ENCODE measurements at regions not wholly inside any gene's neighbourhood (a gene's known extent, or its start where the extent isn't known, plus 50 kb on each side); places are given as distances from the start of the nearest gene placed in this dataset.
"Not testable (repeated sequence)": the region's sequence is repeated elsewhere in the genome, so short reads cannot be mapped to it uniquely, and the experiment has no call there.

DNA sequence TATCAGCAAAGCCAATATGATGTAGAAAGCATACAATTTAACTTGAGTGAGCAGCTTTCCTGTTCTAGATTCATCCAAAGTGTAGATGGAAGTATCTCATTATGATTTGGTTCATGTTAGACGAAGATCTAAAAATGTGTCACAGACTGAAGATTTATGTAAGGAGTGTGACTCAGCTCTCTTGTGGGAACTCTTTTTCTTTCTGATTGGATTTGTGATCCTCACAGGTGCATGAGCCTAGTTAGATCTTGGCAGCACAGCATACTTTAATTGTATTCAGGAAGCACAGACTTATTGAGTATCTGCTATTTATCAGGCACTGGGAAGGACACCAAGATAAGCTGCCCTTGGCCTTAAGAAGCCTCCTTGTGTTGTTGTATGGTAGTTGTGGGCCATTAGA lies 147.1 kb downstream of the C11orf91 start:
- DNase-seq = no peak

DNA sequence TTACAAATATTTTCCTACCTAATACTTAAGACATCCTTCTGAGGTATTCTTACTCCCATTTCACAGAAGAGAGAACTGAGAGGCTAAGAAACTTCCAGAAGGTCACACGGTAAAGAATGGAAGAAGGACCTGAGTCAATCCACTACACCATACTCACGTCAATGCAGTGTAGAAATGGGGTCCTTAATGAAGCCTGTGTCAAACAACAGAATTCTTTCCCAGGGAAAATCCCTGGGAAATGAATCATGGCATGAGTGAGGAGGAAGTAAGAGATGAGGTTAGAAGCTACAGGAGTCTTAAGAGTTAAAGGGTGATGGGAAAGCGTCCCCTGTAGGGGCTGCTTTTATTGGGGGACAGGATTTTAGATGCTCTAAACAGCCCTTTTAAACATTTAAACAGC lies 147.9 kb downstream of the C11orf91 start:
- DNase-seq = no peak

DNA sequence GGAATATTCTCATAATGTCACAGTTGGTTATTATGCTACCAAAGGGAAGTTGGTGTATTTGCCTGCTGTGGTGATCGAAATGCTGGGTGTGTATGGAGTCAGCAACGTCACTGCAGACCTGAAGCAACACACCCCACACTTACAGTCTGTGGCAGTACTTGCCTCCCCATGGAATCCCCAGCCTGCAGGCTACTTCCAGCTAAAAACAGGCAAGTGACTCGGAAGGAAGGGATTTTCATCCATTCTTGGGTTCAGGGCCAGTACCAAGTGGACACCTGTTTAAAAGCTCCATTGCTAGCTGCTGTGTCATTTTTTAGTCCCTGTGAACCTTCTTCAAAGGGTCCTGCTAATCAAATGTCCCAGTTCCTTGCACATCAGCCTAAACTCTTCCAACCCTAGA lies 149.6 kb downstream of the C11orf91 start:
- DNase-seq = no peak

DNA sequence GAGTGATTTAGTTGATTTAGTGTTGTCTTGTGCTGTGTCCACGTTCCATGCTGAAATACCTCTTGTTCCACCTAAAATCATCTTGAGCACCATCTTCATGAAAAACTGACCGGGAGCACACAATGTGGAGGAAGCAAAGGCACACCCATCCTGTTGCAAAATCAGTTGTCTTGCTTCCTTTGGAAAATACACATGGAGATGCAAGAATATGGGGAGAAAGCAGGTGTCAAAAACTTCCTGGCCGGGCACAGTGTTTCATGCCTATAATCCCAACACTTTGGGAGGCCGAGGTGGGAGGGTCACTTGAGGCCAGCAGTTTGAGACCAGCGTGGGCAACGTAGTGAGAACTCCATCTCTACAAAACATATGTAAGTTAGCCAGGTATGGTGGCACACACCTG lies 151.1 kb downstream of the C11orf91 start:
- no peak for DNase-seq

DNA sequence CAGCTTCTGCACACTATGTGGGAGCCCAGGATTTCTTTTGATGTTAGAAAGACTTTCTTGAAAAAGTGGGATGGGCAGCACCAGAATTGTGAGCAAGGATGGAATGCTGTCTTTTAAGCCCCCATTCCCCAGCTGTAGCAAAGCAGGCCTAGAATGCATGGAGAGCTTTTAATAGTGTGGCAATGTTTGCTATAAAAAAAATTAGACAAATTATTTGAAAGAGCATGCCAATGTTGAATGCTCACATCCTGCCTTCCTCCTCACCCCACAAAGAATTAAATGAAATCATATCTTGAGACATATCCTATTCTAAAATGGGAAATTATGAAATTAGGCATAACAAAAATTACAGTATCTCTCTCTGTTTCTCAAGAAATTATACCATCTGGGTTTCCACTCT lies 154.7 kb downstream of the C11orf91 start:
- no peak for DNase-seq

DNA sequence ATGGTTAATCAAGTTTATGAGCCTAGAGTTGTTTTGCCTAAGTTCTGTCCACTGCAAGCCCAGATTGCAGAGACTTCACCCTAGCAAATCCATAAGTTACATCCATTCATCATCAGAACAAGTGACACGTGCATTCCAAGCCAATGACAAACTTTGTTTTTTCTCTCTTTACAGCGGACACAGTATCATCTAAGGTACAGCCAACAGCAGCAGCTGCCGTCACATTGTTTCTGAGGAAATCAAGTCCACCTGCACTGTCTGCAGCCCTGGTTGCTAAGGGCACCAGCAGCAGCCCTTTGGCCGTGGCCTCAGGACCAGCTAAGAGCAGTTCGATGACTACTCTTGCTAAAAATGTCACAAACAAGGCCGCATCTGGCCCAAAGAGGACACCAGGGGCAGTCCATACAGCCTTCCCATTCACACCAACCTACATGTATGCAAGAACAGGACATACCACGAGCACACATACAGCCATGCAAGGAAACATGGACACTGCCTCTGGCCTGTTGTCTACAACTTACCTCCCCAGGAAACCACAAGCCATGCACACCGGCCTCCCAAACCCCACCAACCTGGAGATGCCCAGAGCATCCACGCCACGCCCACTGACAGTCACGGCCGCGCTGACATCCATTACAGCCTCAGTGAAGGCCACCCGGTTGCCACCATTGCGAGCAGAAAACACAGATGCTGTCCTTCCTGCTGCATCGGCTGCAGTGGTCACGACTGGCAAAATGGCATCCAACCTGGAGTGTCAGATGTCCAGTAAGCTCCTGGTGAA lies 155.8 kb downstream of the C11orf91 start:
- no peak for DNase-seq

DNA sequence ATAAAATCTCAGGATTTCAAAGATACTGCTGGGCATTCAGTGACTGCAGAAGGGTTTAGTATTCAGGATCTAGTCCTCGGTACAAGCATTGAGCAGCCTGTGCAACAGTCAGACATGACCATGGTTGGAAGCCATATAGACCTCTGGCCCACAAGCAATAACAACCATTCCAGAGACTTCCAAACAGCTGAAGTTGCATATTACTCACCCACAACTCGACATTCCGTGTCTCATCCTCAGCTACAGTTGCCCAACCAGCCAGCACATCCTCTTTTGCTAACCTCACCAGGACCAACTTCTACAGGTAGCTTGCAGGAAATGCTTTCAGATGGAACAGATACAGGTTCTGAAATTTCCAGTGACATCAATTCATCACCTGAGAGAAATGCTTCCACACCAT lies 156.8 kb downstream of the C11orf91 start:
- no peak for DNase-seq

DNA sequence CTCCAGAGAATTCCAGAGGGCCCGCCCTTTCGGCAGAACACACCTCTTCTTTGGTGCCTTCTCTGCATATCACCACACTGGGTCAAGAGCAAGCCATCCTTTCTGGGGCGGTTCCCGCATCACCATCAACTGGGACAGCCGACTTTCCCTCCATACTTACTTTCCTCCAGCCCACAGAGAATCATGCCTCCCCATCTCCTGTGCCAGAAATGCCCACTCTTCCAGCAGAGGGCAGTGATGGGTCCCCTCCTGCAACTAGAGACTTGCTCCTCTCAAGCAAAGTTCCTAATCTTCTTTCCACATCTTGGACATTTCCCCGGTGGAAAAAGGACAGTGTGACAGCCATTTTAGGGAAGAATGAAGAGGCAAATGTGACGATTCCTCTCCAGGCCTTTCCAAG lies 157.7 kb downstream of the C11orf91 start:
- no peak for DNase-seq

DNA sequence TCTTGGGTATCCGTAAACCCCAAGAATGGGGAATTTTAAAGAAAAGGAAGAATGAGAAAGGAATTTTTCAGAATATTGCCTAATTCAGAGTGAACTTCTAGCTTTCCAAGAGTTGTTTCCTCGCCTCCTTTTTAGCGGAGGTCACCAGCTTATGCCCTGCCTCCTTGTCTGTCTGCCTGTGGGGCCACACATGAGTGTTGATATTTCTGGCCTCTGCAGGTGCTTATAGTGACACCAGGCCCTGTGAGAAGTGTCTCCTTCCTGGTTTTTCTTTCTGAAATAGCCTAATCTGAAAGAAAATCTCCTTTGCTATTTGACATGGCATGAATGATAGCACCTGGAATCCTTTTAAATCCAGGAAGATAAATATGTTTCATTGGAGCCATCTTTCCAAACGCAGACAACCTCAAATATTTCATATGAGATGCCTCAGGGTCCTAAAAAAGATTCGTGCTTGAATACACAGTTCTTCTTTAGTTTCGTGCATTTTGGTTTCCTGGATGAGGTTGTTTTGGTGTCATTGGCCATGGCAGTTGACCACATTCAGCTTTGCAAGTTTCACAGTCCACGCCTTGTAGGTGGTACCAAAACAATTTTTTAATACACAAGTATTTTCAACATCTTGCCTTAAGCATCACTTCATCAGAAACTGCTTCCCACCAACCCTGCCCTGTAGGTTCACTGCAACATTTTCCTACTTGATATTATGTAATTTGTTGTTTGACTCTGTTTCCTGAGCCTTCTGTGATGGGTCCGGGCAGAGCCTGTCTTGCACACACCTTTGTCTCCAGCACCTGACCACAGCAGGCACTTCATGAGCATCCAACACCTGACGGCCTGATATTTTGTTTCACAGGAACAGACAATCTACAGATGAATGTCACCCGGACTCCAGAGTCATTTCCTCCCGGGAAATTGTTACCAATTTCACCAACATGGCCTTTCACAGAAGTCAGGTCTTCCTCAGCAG lies 159.4 kb downstream of the C11orf91 start:
- no peak for DNase-seq

DNA sequence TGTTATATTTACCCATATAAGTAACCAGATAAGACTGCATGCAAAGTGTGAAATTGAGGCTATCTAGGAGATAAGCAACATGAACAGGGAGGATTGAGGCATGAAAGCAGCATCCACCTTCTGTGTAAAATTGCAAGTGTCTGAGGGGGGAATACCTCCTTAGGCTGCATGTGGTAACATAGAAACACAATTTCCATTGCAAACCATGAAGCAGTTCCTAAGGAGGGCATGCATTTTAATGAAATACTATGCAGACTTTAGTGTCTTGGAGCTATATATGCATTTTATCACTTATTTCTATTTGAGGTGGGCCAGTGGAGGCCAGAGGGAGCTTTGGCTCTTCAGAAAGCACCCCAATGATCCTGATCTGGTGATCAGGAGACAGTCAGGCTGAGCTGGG lies 160.2 kb downstream of the C11orf91 start:
- no peak for DNase-seq

DNA sequence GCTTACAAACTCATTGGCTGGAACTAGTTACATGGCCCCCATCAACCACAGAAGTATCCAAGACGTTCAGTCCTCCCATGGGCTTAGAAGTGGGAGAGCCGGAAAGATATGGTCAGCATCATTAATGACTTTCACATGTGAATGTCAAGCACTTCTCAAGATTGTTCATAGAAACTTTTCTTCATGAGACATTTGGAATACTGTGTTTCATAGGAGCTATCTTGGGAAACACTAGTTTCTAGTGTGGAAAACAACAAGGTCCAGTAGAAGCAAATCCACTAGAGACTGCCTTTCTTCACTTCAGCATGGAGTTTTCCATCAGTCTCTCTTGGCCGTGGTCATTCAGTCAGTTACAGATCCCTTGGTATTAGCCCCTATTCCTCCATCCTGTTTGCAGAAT lies 160.9 kb downstream of the C11orf91 start:
- DNase-seq = no peak

DNA sequence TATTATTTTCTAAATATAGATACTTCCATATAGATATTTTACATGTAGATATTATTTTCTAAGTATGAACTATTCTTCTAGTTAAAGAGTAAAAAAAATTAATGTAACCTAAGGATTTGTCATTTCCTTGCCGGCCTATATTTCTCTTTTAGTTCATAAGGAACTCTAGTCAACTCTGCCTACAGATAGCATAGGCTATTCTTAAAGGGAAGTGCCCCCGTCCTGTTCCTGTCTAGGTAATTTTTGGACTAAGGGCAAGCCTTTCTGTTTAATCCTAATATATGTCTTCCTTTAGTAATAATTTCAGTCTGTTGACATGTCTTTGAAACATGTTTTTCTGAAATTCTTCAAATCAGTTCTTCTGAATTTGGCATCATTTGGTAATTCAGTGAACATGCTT lies 161.9 kb downstream of the C11orf91 start:
- no peak for DNase-seq

DNA sequence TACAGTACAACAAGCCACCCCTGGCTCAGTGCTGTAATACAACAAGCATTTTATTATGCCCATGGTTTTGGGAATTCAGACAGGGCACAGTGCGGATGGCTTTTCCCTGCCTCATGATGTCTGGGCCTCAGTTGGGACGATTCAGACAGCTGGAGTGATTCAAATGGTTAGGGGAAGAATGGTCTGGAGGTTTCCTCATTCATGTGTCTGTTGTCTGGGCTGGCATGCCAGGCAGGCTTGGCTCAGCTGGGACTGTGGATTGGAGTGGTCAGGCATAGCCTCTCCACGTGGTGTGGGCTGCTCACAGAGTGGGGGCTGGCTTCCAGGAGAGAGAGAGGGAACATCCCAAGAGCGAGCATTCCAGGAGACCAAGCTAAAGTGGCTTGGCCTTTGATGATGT lies 164.4 kb downstream of the C11orf91 start:
- DNase-seq = no peak

DNA sequence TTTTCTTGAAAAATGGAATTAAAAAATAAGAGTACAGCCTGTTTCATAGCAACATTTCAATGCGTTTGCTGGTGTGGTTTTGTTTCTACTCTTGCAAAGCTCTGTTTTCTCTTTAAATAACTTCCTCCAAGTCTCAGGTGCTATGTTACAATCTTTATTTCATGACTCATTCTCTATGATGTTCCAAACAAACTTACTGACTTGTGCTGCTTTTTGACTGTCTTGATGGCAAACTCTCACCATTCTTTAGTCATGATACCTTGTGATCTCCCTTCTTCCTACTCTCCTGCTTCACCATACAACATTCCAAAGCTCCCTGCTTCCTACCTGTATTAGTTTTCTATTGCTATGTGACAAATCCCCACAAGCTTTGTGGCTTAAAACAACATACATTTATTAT lies 166.1 kb downstream of the C11orf91 start:
- no peak for DNase-seq

DNA sequence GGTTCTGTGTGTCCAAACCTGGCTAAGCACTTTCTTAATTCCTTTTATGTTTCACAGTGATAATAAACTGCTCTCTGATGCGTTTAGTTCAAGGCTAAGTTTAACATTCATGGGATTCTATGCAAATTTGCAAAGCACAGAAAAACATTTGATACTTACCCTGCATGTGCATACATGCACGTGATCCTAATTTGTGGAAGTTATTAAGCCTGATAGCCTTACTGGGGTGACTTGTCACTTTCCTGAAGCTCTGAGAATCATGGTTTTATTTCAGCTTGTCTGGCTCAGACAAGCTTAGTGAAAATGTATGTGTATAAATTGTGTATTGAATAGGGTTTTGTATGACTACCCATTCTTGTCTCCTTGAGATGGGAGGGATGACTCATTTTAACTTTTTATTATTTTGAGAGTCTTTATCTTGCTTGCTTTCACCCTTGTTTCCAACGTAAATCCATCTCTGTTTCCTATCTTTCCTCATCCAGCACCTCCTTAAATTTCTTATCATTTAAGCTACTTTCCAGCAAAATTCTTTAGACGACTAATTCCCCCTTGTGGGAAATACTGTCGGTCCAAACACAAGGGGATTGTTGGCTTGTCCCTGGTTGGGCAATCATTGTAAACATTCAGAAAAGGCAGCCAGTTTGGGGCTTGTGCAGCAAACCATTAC lies 167.1 kb downstream of the C11orf91 start:
- no peak for DNase-seq

DNA sequence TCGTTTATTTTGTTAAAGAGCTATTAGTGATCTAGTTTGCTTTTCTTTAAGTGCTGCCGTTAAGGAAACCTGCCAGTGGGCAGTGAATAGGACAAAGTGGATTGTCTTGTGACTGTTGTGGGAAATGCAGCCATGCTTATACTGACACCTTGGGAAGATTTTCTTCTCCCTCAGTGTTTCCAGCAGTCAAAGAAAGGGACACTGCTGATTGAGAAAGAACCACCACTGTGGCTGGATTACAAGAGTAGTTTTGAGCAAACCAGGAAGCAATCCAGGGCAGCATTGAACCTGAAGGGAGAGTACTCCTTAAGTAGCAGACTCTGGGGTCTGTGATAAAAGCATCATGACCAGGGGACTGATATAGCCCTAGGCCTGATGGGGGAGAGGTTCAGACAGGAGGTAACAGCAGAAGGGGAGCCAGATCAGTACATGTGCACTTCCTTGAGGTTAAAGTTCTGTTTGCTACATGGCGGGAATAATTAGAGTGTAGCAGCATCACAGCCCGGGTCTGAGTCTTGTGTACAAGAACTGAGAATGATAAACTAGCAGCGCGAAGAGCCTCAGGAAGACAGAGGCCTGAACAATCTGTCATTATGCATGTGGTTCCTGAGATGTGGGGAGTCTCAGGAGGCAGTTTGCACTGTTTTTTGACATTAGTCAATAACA lies 167.8 kb downstream of the C11orf91 start:
- DNase-seq = no peak

DNA sequence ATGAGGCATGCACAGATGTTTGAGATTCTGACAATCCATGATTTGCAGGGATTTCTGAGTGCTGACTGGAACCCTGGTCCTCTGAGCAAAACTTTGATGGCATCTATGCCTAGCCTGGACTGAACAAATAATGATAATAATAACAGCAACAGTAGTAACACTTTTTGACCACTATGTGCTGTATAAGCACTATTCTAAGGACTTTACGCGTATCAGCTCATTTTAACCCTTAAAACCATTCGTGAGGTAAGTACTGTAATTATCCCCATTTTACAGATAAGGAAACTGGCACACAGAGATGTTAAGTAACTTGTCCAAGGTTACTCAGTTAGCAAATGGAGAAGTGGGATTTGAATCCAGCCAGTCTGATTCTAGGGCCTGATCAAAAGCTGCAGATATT lies 168.4 kb downstream of the C11orf91 start:
- no peak for DNase-seq

DNA sequence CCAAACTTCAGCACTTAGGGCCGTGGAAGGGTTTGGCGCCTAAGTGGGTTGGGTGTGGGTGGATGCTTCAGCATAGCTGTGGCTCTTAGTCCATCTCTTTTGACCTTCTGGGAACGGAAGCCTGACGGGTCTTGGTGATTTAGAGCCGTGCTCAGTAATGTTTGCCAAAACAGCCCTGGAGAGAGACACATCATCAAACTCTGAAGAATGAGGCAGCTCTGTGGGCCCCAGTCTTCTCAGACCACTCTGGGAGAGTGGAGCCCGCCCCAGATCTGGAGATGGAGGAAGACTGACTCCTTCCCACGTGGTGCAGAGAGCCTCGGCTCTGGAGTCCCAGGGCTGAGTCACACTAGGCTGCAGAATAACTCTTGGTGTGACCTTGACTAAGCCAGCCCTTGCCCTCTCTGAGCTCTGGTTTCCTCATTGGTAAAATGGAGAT lies 168.9 kb downstream of the C11orf91 start:
- DNase-seq = no peak

DNA sequence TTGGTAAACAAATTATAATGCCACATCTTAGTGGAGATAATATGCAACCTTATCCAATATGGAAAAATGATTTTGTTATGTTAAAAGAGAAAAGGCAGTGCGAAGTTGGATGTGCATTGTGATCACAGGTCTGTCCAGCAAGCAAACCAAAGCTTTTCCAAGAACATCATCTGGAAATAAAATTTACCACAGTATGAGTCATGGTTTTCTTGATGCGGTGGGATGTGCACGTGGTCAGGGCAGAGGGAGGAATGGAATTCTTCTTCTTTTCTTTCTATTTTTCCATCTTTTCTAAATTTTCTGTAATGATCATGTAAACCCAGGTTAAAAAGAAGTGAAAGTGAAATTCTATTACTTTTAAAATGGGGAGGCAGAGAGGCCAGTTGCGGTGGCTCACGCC lies 169.8 kb downstream of the C11orf91 start:
- no peak for DNase-seq

DNA sequence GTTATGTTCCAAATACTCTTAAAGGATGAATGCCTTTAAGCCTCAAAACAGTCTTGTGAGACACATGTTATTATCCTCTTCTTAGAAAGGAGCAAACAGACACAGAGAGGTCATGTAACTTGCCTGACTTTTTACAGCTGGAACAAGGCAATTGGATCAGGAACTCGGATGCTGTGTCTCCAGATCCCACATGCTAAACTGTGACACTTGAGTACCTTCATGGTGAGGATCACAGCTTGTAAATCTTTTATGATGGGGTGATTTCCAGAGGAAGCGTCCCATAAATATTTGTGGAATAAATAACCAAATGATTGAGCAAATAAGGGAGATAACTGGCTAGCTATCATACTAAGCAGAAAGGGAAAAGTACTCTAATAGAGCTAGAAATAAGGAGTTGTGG lies 171.2 kb downstream of the C11orf91 start:
- DNase-seq = no peak

DNA sequence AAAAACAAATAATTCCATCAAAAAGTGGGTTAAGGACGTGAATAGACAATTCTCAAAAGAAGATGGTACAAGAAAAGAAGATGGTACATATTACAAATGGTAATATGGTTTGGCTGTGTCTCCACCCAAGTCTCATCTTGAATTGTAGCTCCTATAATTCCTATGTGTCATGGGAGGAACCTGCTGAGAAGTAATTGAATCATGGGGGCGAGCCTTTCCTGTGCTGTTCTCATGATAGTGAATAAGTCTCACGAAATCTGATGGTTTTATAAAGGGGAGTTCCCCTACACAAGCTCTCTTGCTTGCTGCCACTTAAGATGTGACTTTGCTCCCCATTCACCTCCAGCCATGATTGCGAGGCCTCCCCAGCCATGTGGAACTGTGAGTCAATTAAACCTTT lies 172.9 kb downstream of the C11orf91 start:
- not testable (repeated sequence) for DNase-seq

DNA sequence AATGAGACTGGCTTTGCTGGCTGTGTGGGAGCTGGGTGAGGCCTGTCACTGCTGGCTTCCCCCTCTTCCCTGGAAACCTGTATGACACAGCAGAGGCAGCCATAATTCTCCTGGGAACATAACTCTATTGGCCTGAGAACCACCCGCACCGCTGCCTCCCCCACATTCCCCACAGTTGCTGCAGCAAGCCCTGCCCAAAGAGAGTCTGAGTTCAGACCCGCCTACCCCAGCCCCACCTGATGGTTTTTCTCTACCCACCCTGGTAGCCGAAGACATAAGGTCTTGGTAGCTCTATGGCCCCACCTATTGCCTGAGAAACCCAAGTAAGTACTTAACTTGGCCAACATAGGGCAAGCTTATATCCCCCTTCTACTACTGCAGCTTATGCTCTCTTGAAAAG lies 174.8 kb downstream of the C11orf91 start:
- no peak for DNase-seq

DNA sequence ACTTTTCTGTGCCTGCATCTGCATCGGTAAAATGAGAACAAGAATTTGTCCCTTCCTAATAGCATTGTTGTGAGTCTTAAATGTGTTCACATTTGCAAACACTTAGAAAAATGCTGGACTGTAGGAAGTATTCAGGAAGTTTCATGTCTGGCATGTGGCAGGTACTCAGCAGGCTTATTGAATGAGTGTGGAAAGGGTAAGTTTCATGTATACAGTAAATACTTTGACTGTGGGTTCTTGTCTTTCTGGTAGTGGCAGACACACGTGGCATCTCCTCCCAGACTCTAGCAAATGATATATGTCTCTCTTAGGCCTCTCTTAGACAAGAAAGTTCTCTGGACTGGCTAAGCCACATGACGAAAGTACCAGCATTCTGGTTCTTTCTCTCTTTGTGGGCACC lies 179.2 kb downstream of the C11orf91 start:
- no peak for DNase-seq
